HepG2 (cell line): ENCODE measurements at regions not wholly inside any gene's neighbourhood (a gene's known extent, or its start where the extent isn't known, plus 50 kb on each side); places are given as distances from the start of the nearest gene placed in this dataset.

Source experiments
- ATF2 ChIP-seq: sonication (generic); formaldehyde crosslinking; IDR thresholded peaks from 2 replicates; pipeline ENCODE4 v1.4.0; 2020; ENCODE audit warnings: missing genetic modification reagents
- CTCF ChIP-seq: sonication (generic); formaldehyde crosslinking; IDR thresholded peaks from 2 replicates; pipeline ENCODE4 v1.5.0; 2020; ENCODE audit warnings: mild to moderate bottlenecking, missing genetic modification reagents, moderate library complexity
- ERF ChIP-seq: IDR thresholded peaks from 2 replicates; pipeline ENCODE4 v1.6.1; 2018; ENCODE audit warnings: missing biosample characterization, missing genetic modification reagents
- GABPA ChIP-seq, 2 experiments: IDR thresholded peaks; 2 replicates each; pipeline ENCODE4 v1.6.1; 2011 to 2016; ENCODE audit warnings: low read depth in 2 of 2, low read length in 1 of 2, missing biosample characterization in 1 of 2, missing genetic modification characterization in 1 of 2
- IRF9 ChIP-seq: sonication (generic); formaldehyde crosslinking; IDR thresholded peaks from 2 replicates; pipeline ENCODE4 v1.8.0; 2022; ENCODE audit warnings: missing genetic modification reagents, mild to moderate bottlenecking, borderline replicate concordance
- MTA3 ChIP-seq: sonication (generic); formaldehyde crosslinking; IDR thresholded peaks from 2 replicates; pipeline ENCODE4 v1.4.0; 2020; ENCODE audit warnings: missing genetic modification reagents
- RAD21 ChIP-seq: fragments of 450-650 bp; formaldehyde crosslinking; IDR thresholded peaks from 2 replicates; pipeline ENCODE4 v1.5.0; 2020; ENCODE audit warnings: mild to moderate bottlenecking
- RELA ChIP-seq: sonication (generic); formaldehyde crosslinking; IDR thresholded peaks from 2 replicates; pipeline ENCODE4 v1.4.0; 2020; ENCODE audit warnings: missing genetic modification reagents
- SRF ChIP-seq: IDR thresholded peaks from 2 replicates; pipeline ENCODE4 v1.6.1; 2011; ENCODE audit warnings: mild to moderate bottlenecking, low read depth, low read length, moderate library complexity
- ZFP62 ChIP-seq: sonication (generic); formaldehyde crosslinking; IDR thresholded peaks from 2 replicates; pipeline ENCODE4 v1.4.0; 2020; ENCODE audit warnings: missing genetic modification reagents
- ZHX2 ChIP-seq, 2 experiments: sonication (generic) in 1 of 2; formaldehyde crosslinking in 1 of 2; IDR thresholded peaks; 2 replicates each; pipeline versions ENCODE4 v1.6.1 to v1.9.0; 2014 to 2022; ENCODE audit warnings: antibody characterized with exemption in 1 of 2, borderline replicate concordance in 1 of 2, inconsistent platforms in 1 of 2, low read depth in 1 of 2, missing genetic modification reagents in 1 of 2
- ZNF558 ChIP-seq: sonication (generic); formaldehyde crosslinking; IDR thresholded peaks from 2 replicates; pipeline ENCODE4 v1.9.0; 2022; ENCODE audit warnings: mild to moderate bottlenecking, missing genetic modification reagents, borderline replicate concordance
- ZNF616 ChIP-seq: sonication (generic); formaldehyde crosslinking; IDR thresholded peaks from 2 replicates; pipeline ENCODE4 v1.5.0; 2020; ENCODE audit warnings: low read depth, mild to moderate bottlenecking, missing genetic modification reagents

- TF ChIP-seq ZNF616 (CRISPR knock-in tag): no peak
- TF ChIP-seq ZHX2 (IDR thresholded peaks at IDR 0.05; ENCODE audit: low read depth): no peak
- TF ChIP-seq ZHX2 (CRISPR knock-in tag; IDR thresholded peaks at IDR 0.05; ENCODE audit: borderline replicate concordance): no peak
- no peak for TF ChIP-seq CTCF (CRISPR knock-in tag)
- TF ChIP-seq MTA3: no peak
- TF ChIP-seq GABPA (IDR thresholded peaks at IDR 0.05; ENCODE audit: low read depth, low read length): no peak
- no peak for TF ChIP-seq GABPA (CRISPR knock-in tag; IDR thresholded peaks at IDR 0.05; ENCODE audit: low read depth)
- TF ChIP-seq ZNF558 (CRISPR knock-in tag): no peak
- no peak for TF ChIP-seq ERF (CRISPR knock-in tag)
- no peak for TF ChIP-seq SRF
- TF ChIP-seq RELA (CRISPR knock-in tag): no peak
- no peak for TF ChIP-seq ZFP62 (CRISPR knock-in tag)
- no peak for TF ChIP-seq ATF2 (CRISPR knock-in tag)
- TF ChIP-seq IRF9 (CRISPR knock-in tag): no peak
- no peak for TF ChIP-seq RAD21 (CRISPR knock-in tag)
Measured at GRCh38 chr15:24879492-24879891, 75.3 kb upstream of the SNRPN start.
